IMR-90 (cell line): ENCODE measurements at regions not wholly inside any gene's neighbourhood (a gene's known extent, or its start where the extent isn't known, plus 50 kb on each side); places are given as distances from the start of the nearest gene placed in this dataset.

Source experiments
- ATAC-seq: fragments of 200-7000 bp; cut with Tn5 transposase; 2 replicates; pipeline ENCODE4 v1.9.1; 2020; ENCODE audit warnings: low read depth, mild to moderate bottlenecking, moderate library complexity
- BruUV-seq: library from RNA; stranded (reverse); fragments of 400-500 nt; replicated peaks from 2 replicates; lab custom pipeline; 2021; lab: Mats Ljungman, UMichigan
- CTCF ChIA-PET: fragments of 300-600 bp; formaldehyde crosslinking; extraction: SDS; loops from one replicate; lab custom pipeline; 2021; ENCODE audit warnings: antibody characterized with exemption; lab: Yijun Ruan, JAX
- POLR2A ChIA-PET: fragments of 300-600 bp; sonication (Branson Sonifier 250); formaldehyde crosslinking; loops from one replicate; lab custom pipeline; 2022; ENCODE audit warnings: antibody characterized with exemption; ENCODE audit not compliant: unreplicated experiment; lab: Charles Lee
- DNase-seq: peaks from one replicate; pipeline ENCODE4 v3.0.0; 2013
- H2AFZ ChIP-seq: replicated peaks from 2 replicates; pipeline ENCODE3; 2013; ENCODE audit warnings: low read length, mild to moderate bottlenecking; ENCODE audit not compliant: poor library complexity
- H2AK5ac ChIP-seq: 2 replicates; pipeline ENCODE4 v1.6.1; 2013; ENCODE audit warnings: low read depth, low read length, inconsistent platforms
- H2AK9ac ChIP-seq: replicated peaks from 2 replicates; pipeline ENCODE3; 2013; ENCODE audit warnings: mild to moderate bottlenecking, low read depth, low read length, moderate library complexity; ENCODE audit not compliant: poor library complexity
- H2BK120ac ChIP-seq: 2 replicates; pipeline ENCODE4 v1.6.1; 2013; ENCODE audit warnings: low read depth, low read length, inconsistent platforms
- H2BK15ac ChIP-seq: 3 replicates; pipeline ENCODE4 v1.6.1; 2013; ENCODE audit warnings: low read depth, low read length, inconsistent platforms
- H2BK20ac ChIP-seq: 2 replicates; pipeline ENCODE4 v1.6.1; 2013; ENCODE audit warnings: low read depth, mild to moderate bottlenecking, inconsistent platforms, low read length, moderate library complexity
- H2BK5ac ChIP-seq: 2 replicates; pipeline ENCODE4 v1.6.1; 2013; ENCODE audit warnings: mild to moderate bottlenecking, low read depth, low read length, inconsistent platforms; ENCODE audit not compliant: poor library complexity, severe bottlenecking
- H3K14ac ChIP-seq: replicated peaks from 2 replicates; pipeline ENCODE4 v1.6.1; 2013; ENCODE audit warnings: low read depth, low read length, inconsistent platforms
- H3K18ac ChIP-seq: 2 replicates; pipeline ENCODE4 v1.6.1; 2013; ENCODE audit warnings: low read depth, low read length, control low read depth
- H3K23ac ChIP-seq: 2 replicates; pipeline ENCODE4 v1.6.1; 2013; ENCODE audit warnings: low read depth, low read length, inconsistent platforms
- H3K27ac ChIP-seq: 2 replicates; pipeline ENCODE4 v1.5.1; 2013; ENCODE audit warnings: mild to moderate bottlenecking, control low read depth, low read length; ENCODE audit not compliant: insufficient read depth
- H3K27me3 ChIP-seq: 2 replicates; pipeline ENCODE4 v1.6.1; 2013; ENCODE audit warnings: low read length; ENCODE audit not compliant: control insufficient read depth, insufficient read depth
- H3K36me3 ChIP-seq: 2 replicates; pipeline ENCODE4 v1.6.1; 2013; ENCODE audit warnings: low read length, mixed read lengths; ENCODE audit not compliant: control insufficient read depth, insufficient read depth
- H3K4ac ChIP-seq: 2 replicates; pipeline ENCODE4 v1.6.1; 2013; ENCODE audit warnings: low read depth, low read length, inconsistent platforms
- H3K4me1 ChIP-seq: 2 replicates; pipeline ENCODE4 v1.6.1; 2013; ENCODE audit warnings: low read length, mixed read lengths; ENCODE audit not compliant: control insufficient read depth, insufficient read depth
- H3K4me2 ChIP-seq: 2 replicates; pipeline ENCODE4 v1.6.1; 2013; ENCODE audit warnings: low read depth, mild to moderate bottlenecking, control low read depth, low read length, moderate library complexity
- H3K4me3 ChIP-seq: 2 replicates; pipeline ENCODE4 v1.5.1; 2013; ENCODE audit warnings: low read depth, mild to moderate bottlenecking, control low read depth, low read length, moderate library complexity; ENCODE audit not compliant: insufficient read depth
- H3K56ac ChIP-seq: 2 replicates; pipeline ENCODE4 v1.6.1; 2013; ENCODE audit warnings: low read length, inconsistent platforms; ENCODE audit not compliant: insufficient read depth; ENCODE audit errors: extremely low read depth
- H3K79me1 ChIP-seq, 2 experiments: 2 replicates each; pipeline ENCODE4 v1.6.1; 2013; ENCODE audit warnings: low read length in 2 of 2, inconsistent platforms in 1 of 2, low read depth in 1 of 2
- H3K9ac ChIP-seq: 2 replicates; pipeline ENCODE4 v1.6.1; 2013; ENCODE audit warnings: low read depth, low read length, control low read depth
- H3K9me1 ChIP-seq: 2 replicates; pipeline ENCODE4 v1.6.1; 2013; ENCODE audit warnings: low read length, inconsistent platforms; ENCODE audit not compliant: insufficient read depth
- H3K9me3 ChIP-seq: 2 replicates; pipeline ENCODE4 v1.6.1; 2013; ENCODE audit warnings: low read length; ENCODE audit not compliant: control insufficient read depth, insufficient read depth
- H4K20me1 ChIP-seq: 2 replicates; pipeline ENCODE4 v1.6.1; 2013; ENCODE audit warnings: low read length, inconsistent platforms; ENCODE audit not compliant: insufficient read depth
- H4K5ac ChIP-seq: 2 replicates; pipeline ENCODE4 v1.6.1; 2013; ENCODE audit warnings: mild to moderate bottlenecking, low read depth, low read length, control low read depth
- H4K8ac ChIP-seq, 2 experiments: 2 replicates each; pipeline ENCODE4 v1.6.1; 2013; ENCODE audit warnings: low read depth in 2 of 2, low read length in 2 of 2, control low read depth in 1 of 2, inconsistent platforms in 1 of 2
- H4K91ac ChIP-seq: 2 replicates; pipeline ENCODE4 v1.6.1; 2013; ENCODE audit warnings: low read depth, low read length, inconsistent platforms; ENCODE audit not compliant: insufficient read depth
- BHLHE40 ChIP-seq: fragments of 150-350 bp; IDR thresholded peaks from 2 replicates; pipeline ENCODE4 v1.6.1; 2016; ENCODE audit warnings: mild to moderate bottlenecking, low read depth, low read length
- CEBPB ChIP-seq: IDR thresholded peaks from 2 replicates; pipeline ENCODE4 v1.6.1; 2012; ENCODE audit warnings: low read depth, low read length, improper control_type of control experiment
- CHD1 ChIP-seq: IDR thresholded peaks from 2 replicates; pipeline ENCODE4 v1.6.1; 2012; ENCODE audit warnings: low read depth, low read length, improper control_type of control experiment
- CTCF ChIP-seq: conservative IDR thresholded peaks from 2 replicates; pipeline ENCODE4 v1.5.1; 2012; ENCODE audit warnings: mild to moderate bottlenecking, low read depth, low read length, improper control_type of control experiment
- ELK1 ChIP-seq: fragments of 150-350 bp; IDR thresholded peaks from 2 replicates; pipeline ENCODE4 v1.6.1; 2016; ENCODE audit warnings: low read depth, mild to moderate bottlenecking, low read length, moderate library complexity, borderline replicate concordance
- FOS ChIP-seq: fragments of 150-350 bp; IDR thresholded peaks from 2 replicates; pipeline ENCODE4 v1.6.1; 2016; ENCODE audit warnings: low read depth, low read length
- MAFK ChIP-seq: IDR thresholded peaks from 2 replicates; pipeline ENCODE4 v1.6.1; 2012; ENCODE audit warnings: low read depth, low read length, improper control_type of control experiment
- MAZ ChIP-seq: IDR thresholded peaks from 2 replicates; pipeline ENCODE4 v1.6.1; 2012; ENCODE audit warnings: low read depth, mild to moderate bottlenecking, low read length, improper control_type of control experiment, moderate library complexity, borderline replicate concordance
- MXI1 ChIP-seq: IDR thresholded peaks from 2 replicates; pipeline ENCODE4 v1.6.1; 2012; ENCODE audit warnings: low read depth, mild to moderate bottlenecking, low read length, moderate library complexity, borderline replicate concordance
- NFE2L2 ChIP-seq: fragments of 150-350 bp; IDR thresholded peaks from 2 replicates; pipeline ENCODE4 v1.6.1; 2016; ENCODE audit warnings: low read depth, mild to moderate bottlenecking, low read length
- RAD21 ChIP-seq: IDR thresholded peaks from 2 replicates; pipeline ENCODE4 v1.6.1; 2012; ENCODE audit warnings: low read length, improper control_type of control experiment
- RCOR1 ChIP-seq: IDR thresholded peaks from 2 replicates; pipeline ENCODE4 v1.6.1; 2012; ENCODE audit warnings: mild to moderate bottlenecking, low read length, improper control_type of control experiment; ENCODE audit not compliant: insufficient replicate concordance
- RFX5 ChIP-seq: IDR thresholded peaks from 2 replicates; pipeline ENCODE4 v1.8.0; 2012; ENCODE audit warnings: low read depth, mild to moderate bottlenecking, low read length, moderate library complexity
- SMC3 ChIP-seq: fragments of 150-350 bp; IDR thresholded peaks from 2 replicates; pipeline ENCODE4 v1.6.1; 2016; ENCODE audit warnings: low read depth, mild to moderate bottlenecking, antibody characterized with exemption, low read length, moderate library complexity
- USF2 ChIP-seq: fragments of 150-350 bp; IDR thresholded peaks from 2 replicates; pipeline ENCODE4 v1.6.1; 2017; ENCODE audit warnings: mild to moderate bottlenecking, antibody characterized with exemption, low read length, low read depth
- WGBS, 2 experiments: methylation state at CpG; one replicate each; pipeline versions ENCODE4 v1.1.5 to v1.1.7; 2013; ENCODE audit warnings: missing lambda C conversion rate in 2 of 2; ENCODE audit not compliant: insufficient read length in 1 of 2; ENCODE audit errors: extremely low coverage in 2 of 2; 5-methylcytosine and 5-hydroxymethylcytosine counted together
- dilution Hi-C: fragments of 300-500 bp; cut with HindIII; formaldehyde crosslinking; loops from one replicate; pipeline ENCODE4 v1.14.3; 2018; ENCODE audit warnings: low sequenced_read_pairs; ENCODE audit not compliant: unreplicated experiment
- in situ Hi-C: fragments of 300-500 bp; cut with MboI; formaldehyde crosslinking; loops from 3 replicates; pipeline ENCODE4 v1.14.3; 2019; ENCODE audit warnings: low sequenced_read_pairs, inconsistent platforms, mixed read lengths
- intact Hi-C: fragments of 100-400 bp; cut with micrococcal nuclease; formaldehyde crosslinking; loops from 2 replicates; pipeline ENCODE4 v1.10.0; 2022

GRCh38 chr2:146624430-146625160 is 1220.2 kb upstream of the ACVR2A start:
- intact Hi-C loops, result no loop called here
- no peak overlapping the region for H2AK5ac ChIP-seq
- no peak overlapping the region for H3K4me2 ChIP-seq
- H4K20me1 ChIP-seq, result no peaks in the 10 kb centered on the region
- no peak overlapping the region for H4K8ac ChIP-seq
- no peak overlapping the region for H2AK9ac ChIP-seq
- H3K4ac ChIP-seq, result peak overlapping the region; percentile 69; the same call in 1 of the 2 replicates
- H3K27me3 ChIP-seq, result no peaks in the 10 kb centered on the region
- H3K9me3 ChIP-seq, result no peaks in the 10 kb centered on the region
- in situ Hi-C loops, result no loop called here
- dilution Hi-C loops, result no loop called here
- no peak overlapping the region for H3K18ac ChIP-seq
- no peak overlapping the region for H2AFZ ChIP-seq
- H3K9ac ChIP-seq, result no peak overlapping the region
- 20% methylated on average over 1 of the region's 3 CpGs; no CpG with 5 or more reads in 1 of the 2 experiments for WGBS, 2 experiments
- peak overlapping the region; percentile 44; the same call in 1 of the 2 replicates for H2BK120ac ChIP-seq
- H3K14ac ChIP-seq, result 0 out of 2 replicates have a peak overlapping the region, but pooled peaks have one; percentile 52
- POLR2A ChIA-PET, result no interaction called here
- no peaks in the 10 kb centered on the region for H3K9me1 ChIP-seq
- CTCF ChIA-PET, result no interaction called here
- TF ChIP-seq MXI1, result no peak
- no peak for TF ChIP-seq USF2
- TF ChIP-seq FOS, result no peak
- TF ChIP-seq MAFK, result no peak
- TF ChIP-seq ELK1, result no peak
- TF ChIP-seq RCOR1, result no peak
- no peak for TF ChIP-seq RAD21
- no peak for TF ChIP-seq BHLHE40
- no peak for TF ChIP-seq CTCF
- no peak for TF ChIP-seq CHD1
- no peak for TF ChIP-seq MAZ
- TF ChIP-seq CEBPB, result no peak
- no peak for TF ChIP-seq SMC3
- no peak for TF ChIP-seq NFE2L2
- TF ChIP-seq RFX5, result no peak
- H2BK15ac ChIP-seq, result no peak overlapping the region
- no TSS peak for BruUV-seq
- peak overlapping the region; percentile 49 for H2BK20ac ChIP-seq
- H2BK5ac ChIP-seq, result no peak overlapping the region
- no peaks in the 10 kb centered on the region for H3K79me1 ChIP-seq
- no peak overlapping the region for H4K5ac ChIP-seq
- no peak overlapping the region for H3K56ac ChIP-seq
- no peak overlapping the region for H3K4me3 ChIP-seq
- no peaks in the 10 kb centered on the region; the same call in 1 of the 2 replicates for H3K4me1 ChIP-seq
- no peak overlapping the region; the same call in 1 of the 2 replicates for H4K91ac ChIP-seq
- no peak for DNase-seq
- no peaks in the 10 kb centered on the region for H3K36me3 ChIP-seq
- ATAC-seq, result no peak
- H3K23ac ChIP-seq, result 0 out of 2 replicates have a peak overlapping the region, but pooled peaks have one; percentile 14
- H3K27ac ChIP-seq, result no peak overlapping the region
